Keratinocyte (primary cell): ENCODE measurements at regions not wholly inside any gene's neighbourhood (a gene's known extent, or its start where the extent isn't known, plus 50 kb on each side); places are given as distances from the start of the nearest gene placed in this dataset.

Source experiments
- CTCF ChIP-seq, 3 experiments: IDR thresholded peaks in 1 of 3; conservative IDR thresholded peaks in 1 of 3; optimal IDR thresholded peaks in 1 of 3; 2 replicates in 2 of 3; 3 replicates in 1 of 3; pipeline versions ENCODE3 to v1.5.1; 2011; ENCODE audit warnings: low read length in 3 of 3, mild to moderate bottlenecking in 3 of 3, moderate library complexity in 2 of 3, control low read depth in 1 of 3, inconsistent platforms in 1 of 3; ENCODE audit not compliant: insufficient read depth in 2 of 3; ENCODE audit errors: extremely low read depth in 1 of 3
- EZH2 ChIP-seq: IDR thresholded peaks from one replicate; pipeline ENCODE4 v1.6.1; 2012; ENCODE audit warnings: inconsistent platforms, mild to moderate bottlenecking, low read length, moderate library complexity

DNA sequence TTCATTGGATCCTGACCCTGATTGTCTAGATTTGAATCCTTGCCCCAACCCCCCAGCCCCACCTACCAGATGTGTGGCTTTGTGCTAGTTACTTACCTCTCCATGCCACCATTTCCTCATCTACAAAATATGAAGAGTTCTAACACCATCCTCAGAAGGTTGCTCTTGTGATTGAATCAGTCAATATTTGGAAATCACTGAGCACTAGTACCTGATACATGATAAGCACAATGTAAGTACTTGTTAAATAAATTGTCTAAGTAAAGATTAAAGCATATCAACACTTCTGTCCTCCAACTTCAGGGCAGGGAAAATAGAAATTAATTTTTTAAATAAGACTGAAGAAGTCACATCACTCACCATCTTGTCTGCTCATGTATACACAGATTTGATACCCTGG is 249.6 kb upstream of the KLF3 start:
- TF ChIP-seq CTCF (optimal IDR thresholded peaks at IDR 0.05 in 1 of 3, IDR thresholded peaks at IDR 0.05 in 1 of 3, conservative IDR thresholded peaks at IDR 0.05 in 1 of 3; ENCODE audit: extremely low read depth in 1 of 3, insufficient read depth in 2 of 3, low read length in 3 of 3): no peak
- TF ChIP-seq EZH2: no peak
